Endothelial cell (in vitro differentiated cells): ENCODE measurements at regions not wholly inside any gene's neighbourhood (a gene's known extent, or its start where the extent isn't known, plus 50 kb on each side); places are given as distances from the start of the nearest gene placed in this dataset.

Experiments used
- DNase-seq: peaks from one replicate; pipeline ENCODE4 v3.0.0; 2021; ENCODE audit warnings: low spot score
- H3K27ac Mint-ChIP-seq: one replicate; pipeline ENCODE4 v1.8.0; 2021; ENCODE audit warnings: mixed read lengths, inconsistent platforms; ENCODE audit not compliant: unreplicated experiment
- H3K27me3 Mint-ChIP-seq: one replicate; pipeline ENCODE4 v1.8.0; 2021; ENCODE audit warnings: mild to moderate bottlenecking, moderate library complexity, mixed read lengths, inconsistent platforms; ENCODE audit not compliant: unreplicated experiment
- H3K36me3 Mint-ChIP-seq: one replicate; pipeline ENCODE4 v1.8.0; 2021; ENCODE audit warnings: mild to moderate bottlenecking, low read depth, mixed read lengths, inconsistent platforms; ENCODE audit not compliant: unreplicated experiment
- H3K4me1 Mint-ChIP-seq: one replicate; pipeline ENCODE4 v1.8.0; 2021; ENCODE audit warnings: mild to moderate bottlenecking, mixed read lengths, inconsistent platforms; ENCODE audit not compliant: unreplicated experiment
- H3K4me3 Mint-ChIP-seq: one replicate; pipeline ENCODE4 v1.8.0; 2021; ENCODE audit warnings: mild to moderate bottlenecking, mixed read lengths, inconsistent platforms; ENCODE audit not compliant: unreplicated experiment
- H3K9me3 Mint-ChIP-seq: one replicate; pipeline ENCODE4 v1.8.0; 2021; ENCODE audit warnings: mixed read lengths, inconsistent platforms; ENCODE audit not compliant: unreplicated experiment
- TF ChIP-seq, protein P1 (sequence below): fragments of 200-600 bp; sonication (generic); IDR thresholded peaks from one replicate; pipeline ENCODE4 v1.5.0; 2021; ENCODE audit warnings: antibody characterized with exemption; ENCODE audit not compliant: unreplicated experiment

DNA sequence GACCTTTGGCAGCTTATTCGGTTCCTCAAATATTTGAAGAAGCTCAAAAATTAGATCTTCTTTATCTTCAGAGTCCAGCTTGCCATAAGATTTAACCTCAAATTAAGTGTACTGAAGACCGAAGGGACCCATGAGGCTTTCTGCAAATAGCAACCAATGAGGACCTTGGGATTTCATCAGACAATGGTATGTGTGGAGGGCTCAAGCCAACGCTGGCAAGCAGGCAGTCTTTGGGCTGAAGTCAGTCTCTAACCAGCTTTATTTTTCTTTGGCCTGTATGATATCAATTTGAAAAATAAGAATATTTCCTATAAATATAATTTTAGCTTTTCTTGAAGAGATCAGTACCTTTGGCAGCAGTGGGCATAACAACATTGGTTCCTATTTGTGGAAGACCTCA lies 692.7 kb downstream of the MCTP2 start:
- H3K9me3 Mint-ChIP-seq = no peaks in the 10 kb centered on the region
- H3K36me3 Mint-ChIP-seq = no peaks in the 10 kb centered on the region
- no peak overlapping the region for H3K27ac Mint-ChIP-seq
- H3K4me3 Mint-ChIP-seq = no peak overlapping the region
- peaks cover 1% of the 10 kb centered on the region for H3K27me3 Mint-ChIP-seq
- DNase-seq = no peak
- TF ChIP-seq, protein P1, sequence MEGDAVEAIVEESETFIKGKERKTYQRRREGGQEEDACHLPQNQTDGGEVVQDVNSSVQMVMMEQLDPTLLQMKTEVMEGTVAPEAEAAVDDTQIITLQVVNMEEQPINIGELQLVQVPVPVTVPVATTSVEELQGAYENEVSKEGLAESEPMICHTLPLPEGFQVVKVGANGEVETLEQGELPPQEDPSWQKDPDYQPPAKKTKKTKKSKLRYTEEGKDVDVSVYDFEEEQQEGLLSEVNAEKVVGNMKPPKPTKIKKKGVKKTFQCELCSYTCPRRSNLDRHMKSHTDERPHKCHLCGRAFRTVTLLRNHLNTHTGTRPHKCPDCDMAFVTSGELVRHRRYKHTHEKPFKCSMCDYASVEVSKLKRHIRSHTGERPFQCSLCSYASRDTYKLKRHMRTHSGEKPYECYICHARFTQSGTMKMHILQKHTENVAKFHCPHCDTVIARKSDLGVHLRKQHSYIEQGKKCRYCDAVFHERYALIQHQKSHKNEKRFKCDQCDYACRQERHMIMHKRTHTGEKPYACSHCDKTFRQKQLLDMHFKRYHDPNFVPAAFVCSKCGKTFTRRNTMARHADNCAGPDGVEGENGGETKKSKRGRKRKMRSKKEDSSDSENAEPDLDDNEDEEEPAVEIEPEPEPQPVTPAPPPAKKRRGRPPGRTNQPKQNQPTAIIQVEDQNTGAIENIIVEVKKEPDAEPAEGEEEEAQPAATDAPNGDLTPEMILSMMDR = no peak
- H3K4me1 Mint-ChIP-seq = peaks cover 7% of the 10 kb centered on the region

DNA sequence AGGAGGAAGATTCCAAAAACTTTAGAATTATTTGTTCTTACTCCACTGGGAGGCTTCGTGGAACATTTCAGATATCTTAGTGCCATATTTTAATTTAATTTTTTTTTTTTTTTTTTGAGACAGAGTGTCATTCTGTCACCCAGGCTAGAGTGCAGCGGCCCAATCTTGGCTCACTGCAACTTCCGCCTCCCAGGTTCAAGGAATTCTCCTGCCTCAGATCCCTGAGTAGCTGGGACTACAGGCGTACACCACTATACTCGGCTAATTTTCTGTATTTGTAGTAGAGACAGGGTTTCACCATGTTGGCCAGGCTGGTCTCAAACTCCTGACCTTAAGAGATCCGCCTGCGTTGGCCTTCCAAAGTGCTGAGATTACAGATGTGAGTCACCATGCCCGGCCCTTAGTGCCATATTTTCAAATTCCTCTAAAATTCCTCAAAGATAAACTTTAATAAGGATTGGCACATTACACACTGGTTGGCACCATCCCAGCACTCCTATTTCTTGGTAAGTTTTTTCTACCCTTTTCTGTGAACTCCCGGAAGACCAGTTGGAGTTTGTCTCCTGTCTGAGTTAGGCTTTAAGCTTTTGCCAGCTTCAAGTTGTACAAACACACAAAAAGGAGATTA lies 693.7 kb downstream of the MCTP2 start:
- no peaks in the 10 kb centered on the region for H3K9me3 Mint-ChIP-seq
- DNase-seq = no peak

DNA sequence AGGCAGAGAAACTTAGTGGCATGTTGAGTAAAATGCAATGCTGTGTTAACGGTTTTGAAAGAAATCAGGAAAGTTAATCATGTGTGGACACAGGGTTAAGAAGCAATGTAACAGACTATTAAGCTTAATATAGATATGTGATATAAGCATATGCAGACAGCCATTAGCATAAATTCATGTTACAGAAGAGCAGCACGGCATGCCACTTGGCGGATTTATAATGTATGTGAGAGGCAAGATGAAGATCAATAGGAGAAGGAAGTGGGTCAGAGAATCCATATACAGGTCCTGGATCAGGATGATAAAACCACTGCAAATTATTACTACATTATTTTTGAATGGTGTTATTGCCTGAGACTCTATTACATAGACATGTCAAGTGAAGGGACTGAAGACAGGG lies 694.3 kb downstream of the MCTP2 start:
- H3K4me3 Mint-ChIP-seq = no peak overlapping the region
- DNase-seq = no peak
- H3K9me3 Mint-ChIP-seq = no peaks in the 10 kb centered on the region
- no peaks in the 10 kb centered on the region for H3K36me3 Mint-ChIP-seq
- peaks cover 1% of the 10 kb centered on the region for H3K27me3 Mint-ChIP-seq
- TF ChIP-seq, protein P1 = no peak
- H3K4me1 Mint-ChIP-seq = peaks cover 18% of the 10 kb centered on the region
- H3K27ac Mint-ChIP-seq = no peak overlapping the region

More for the DNA sequence above, 693.7 kb downstream of the MCTP2 start:
- TF ChIP-seq, protein P1 = no peak
- Mint-ChIP-seq H3K4me1 (peaks cover 14% of the 10 kb centered on the region), H3K36me3 (no peaks in the 10 kb centered on the region), H3K4me3 (no peak overlapping the region), H3K27me3 (peaks cover 1% of the 10 kb centered on the region), H3K27ac (no peak overlapping the region)

DNA sequence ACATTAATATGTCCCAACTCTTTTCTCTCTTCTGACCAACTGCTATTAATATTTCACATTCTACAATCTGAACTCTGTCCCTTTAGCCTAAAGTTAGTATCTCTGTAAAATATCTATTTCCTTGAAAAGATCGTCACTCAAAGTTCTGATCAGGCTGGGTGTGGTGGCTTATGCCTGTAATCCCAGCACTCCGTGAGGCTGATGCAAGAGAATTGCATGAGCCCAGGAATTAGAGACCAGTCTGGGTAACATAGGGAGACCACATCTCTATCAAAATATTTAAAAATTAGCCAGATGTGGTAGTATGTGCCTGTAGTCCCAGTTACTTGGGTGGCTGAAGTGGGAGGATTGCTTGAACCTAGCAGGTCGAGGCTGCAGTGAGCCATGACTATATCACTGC lies 695.6 kb downstream of the MCTP2 start:
- peaks cover 1% of the 10 kb centered on the region for H3K27me3 Mint-ChIP-seq
- no peak overlapping the region for H3K4me3 Mint-ChIP-seq
- H3K4me1 Mint-ChIP-seq = peaks cover 21% of the 10 kb centered on the region
- no peaks in the 10 kb centered on the region for H3K9me3 Mint-ChIP-seq
- TF ChIP-seq, protein P1 = no peak
- H3K36me3 Mint-ChIP-seq = peaks cover under 1% of the 10 kb centered on the region
- no peak overlapping the region for H3K27ac Mint-ChIP-seq
- DNase-seq = no peak

DNA sequence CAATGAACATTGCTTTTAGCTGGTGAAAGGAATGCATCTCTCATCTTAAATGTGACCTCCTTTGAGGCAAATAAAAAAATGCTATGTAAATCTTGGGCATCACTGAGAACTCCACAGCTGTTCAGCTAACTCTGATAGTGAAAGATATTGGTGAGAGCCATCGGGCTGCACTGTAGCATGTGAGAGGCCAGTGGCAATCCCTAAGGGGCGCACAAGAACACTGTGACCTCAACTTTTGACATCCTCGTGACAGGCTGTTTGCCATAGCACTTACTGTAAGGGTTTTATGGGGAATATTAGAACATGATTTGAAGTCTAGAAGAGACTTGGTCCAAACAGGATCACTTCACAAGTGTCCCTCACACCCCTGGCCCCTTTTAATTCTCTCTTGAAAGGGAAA lies 697.9 kb downstream of the MCTP2 start:
- H3K4me1 Mint-ChIP-seq = peaks cover 21% of the 10 kb centered on the region
- H3K36me3 Mint-ChIP-seq = peaks cover 4% of the 10 kb centered on the region
- peaks cover 1% of the 10 kb centered on the region for H3K27me3 Mint-ChIP-seq
- TF ChIP-seq, protein P1 = no peak
- H3K27ac Mint-ChIP-seq = no peak overlapping the region
- no peak for DNase-seq
- no peak overlapping the region for H3K4me3 Mint-ChIP-seq
- H3K9me3 Mint-ChIP-seq = peaks cover 5% of the 10 kb centered on the region
